PC-3 (cell line): ENCODE measurements at regions not wholly inside any gene's neighbourhood (a gene's known extent, or its start where the extent isn't known, plus 50 kb on each side); places are given as distances from the start of the nearest gene placed in this dataset.

Experiments used
- ATAC-seq: fragments of 200-7000 bp; cut with Tn5 transposase; 2 replicates; pipeline ENCODE4 v1.9.1; 2020; ENCODE audit warnings: mild to moderate bottlenecking, moderate library complexity
- BruUV-seq: library from RNA; stranded (reverse); fragments of 400-500 nt; replicated peaks from 2 replicates; lab custom pipeline; 2021; lab: Mats Ljungman, UMichigan
- CTCF ChIA-PET: fragments of 300-600 bp; sonication (Branson Sonifier 250); formaldehyde crosslinking; loops from one replicate; lab custom pipeline; 2022; ENCODE audit warnings: antibody characterized with exemption; lab: Charles Lee
- POLR2A ChIA-PET: fragments of 300-600 bp; sonication (Branson Sonifier 250); formaldehyde crosslinking; loops from one replicate; lab custom pipeline; 2022; ENCODE audit warnings: antibody characterized with exemption; ENCODE audit not compliant: unreplicated experiment; lab: Charles Lee
- DNase-seq: peaks from one replicate; pipeline ENCODE4 v3.0.0-alpha.2; 2015
- H2AFZ ChIP-seq: fragments of 300-600 bp; sonication (generic); 2 replicates; pipeline ENCODE4 v1.6.0; 2016; ENCODE audit warnings: antibody characterized with exemption, low read length
- H3F3A ChIP-seq: fragments of 300-600 bp; sonication (generic); one replicate; pipeline ENCODE4 v1.6.0; 2017; ENCODE audit warnings: antibody characterized with exemption, low read length, control low read depth, mild to moderate bottlenecking; ENCODE audit not compliant: unreplicated experiment
- H3K27ac ChIP-seq: fragments of 300-600 bp; sonication (generic); 2 replicates; pipeline ENCODE4 v1.5.1; 2016; ENCODE audit warnings: mild to moderate bottlenecking, low read length
- H3K27me3 ChIP-seq: fragments of 300-600 bp; sonication (generic); 2 replicates; pipeline ENCODE4 v1.6.1; 2016; ENCODE audit warnings: low read length, mixed read lengths
- H3K36me3 ChIP-seq: fragments of 300-600 bp; sonication (generic); 2 replicates; pipeline ENCODE4 v1.6.1; 2016; ENCODE audit warnings: low read depth, mixed run types, low read length, mixed read lengths
- H3K4me1 ChIP-seq: fragments of 300-600 bp; sonication (generic); 2 replicates; pipeline ENCODE4 v1.5.1; 2016; ENCODE audit warnings: low read length; ENCODE audit not compliant: insufficient read depth
- H3K4me2 ChIP-seq: fragments of 300-600 bp; sonication (generic); 2 replicates; pipeline ENCODE4 v1.6.0; 2016; ENCODE audit warnings: low read length
- H3K4me3 ChIP-seq: fragments of 300-600 bp; sonication (generic); 2 replicates; pipeline ENCODE4 v1.5.1; 2016; ENCODE audit warnings: mild to moderate bottlenecking, low read length, mixed read lengths
- H3K79me2 ChIP-seq: fragments of 300-600 bp; sonication (generic); 2 replicates; pipeline ENCODE4 v1.6.1; 2017; ENCODE audit warnings: low read length, mixed read lengths
- H3K9ac ChIP-seq: fragments of 300-600 bp; sonication (generic); 2 replicates; pipeline ENCODE4 v1.6.0; 2016; ENCODE audit warnings: mild to moderate bottlenecking, low read length
- H3K9me2 ChIP-seq: fragments of 300-600 bp; sonication (generic); replicated peaks from 2 replicates; pipeline ENCODE4 v1.6.1; 2016; ENCODE audit warnings: mixed run types, low read length, mixed read lengths
- H3K9me3 ChIP-seq: fragments of 300-600 bp; sonication (generic); 2 replicates; pipeline ENCODE4 v1.6.1; 2016; ENCODE audit warnings: low read length, mixed read lengths
- H4K20me1 ChIP-seq: fragments of 300-600 bp; sonication (generic); 2 replicates; pipeline ENCODE4 v1.6.1; 2016; ENCODE audit warnings: low read length, mixed read lengths
- EZH2 ChIP-seq: fragments of 300-600 bp; sonication (generic); IDR thresholded peaks from one replicate; pipeline ENCODE4 v1.6.1; 2017; ENCODE audit warnings: antibody characterized with exemption, mild to moderate bottlenecking, low read length; ENCODE audit not compliant: unreplicated experiment
- EZH2phosphoT487 ChIP-seq: fragments of 300-600 bp; sonication (generic); IDR thresholded peaks from 2 replicates; pipeline ENCODE4 v1.6.1; 2018; ENCODE audit warnings: mild to moderate bottlenecking, antibody characterized with exemption, low read length, borderline replicate concordance
- intact Hi-C: fragments of 100-400 bp; cut with micrococcal nuclease; formaldehyde crosslinking; loops from 2 replicates; pipeline ENCODE4 v1.9.0; 2023
- TF ChIP-seq, protein P1 (sequence below): fragments of 300-600 bp; sonication (generic); conservative IDR thresholded peaks from 2 replicates; pipeline ENCODE4 v1.5.1; 2017; ENCODE audit warnings: antibody characterized with exemption, low read depth, mild to moderate bottlenecking, low read length

DNA sequence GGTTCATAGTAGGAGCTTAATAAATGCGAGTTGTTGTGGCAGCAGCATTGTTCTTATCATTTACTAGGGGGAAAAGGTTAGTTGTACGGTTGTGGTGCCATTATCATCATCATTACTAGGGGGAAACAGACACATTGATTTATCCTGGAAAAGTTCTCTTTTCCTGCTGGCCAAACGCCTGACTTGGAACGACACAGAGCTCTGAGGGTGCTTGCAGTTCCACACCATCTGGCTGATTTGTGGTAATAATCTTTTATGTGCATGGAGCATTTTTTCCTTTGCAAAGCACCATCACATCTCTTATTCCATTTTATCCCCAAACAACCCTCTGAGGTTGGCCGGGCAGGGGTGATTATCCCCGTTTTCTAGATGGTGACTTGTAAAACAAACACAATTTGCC is 219.4 kb downstream of the BUB3 start:
- no peaks in the 10 kb centered on the region for H3K9me2 ChIP-seq
- no peak overlapping the region for H3K27ac ChIP-seq
- H4K20me1 ChIP-seq = no peaks in the 10 kb centered on the region
- ChIA-PET POLR2A (no interaction called here), CTCF (no interaction called here)
- DNase-seq = no peak
- no peaks in the 10 kb centered on the region for H3F3A ChIP-seq
- no TSS peak for BruUV-seq
- H3K79me2 ChIP-seq = no peaks in the 10 kb centered on the region
- H3K4me1 ChIP-seq = peaks cover 18% of the 10 kb centered on the region
- H3K4me3 ChIP-seq = no peak overlapping the region
- H3K9me3 ChIP-seq = no peaks in the 10 kb centered on the region
- H2AFZ ChIP-seq = no peak overlapping the region
- H3K36me3 ChIP-seq = no peaks in the 10 kb centered on the region
- TF ChIP-seq EZH2phosphoT487 = no peak
- no peak for TF ChIP-seq EZH2
- TF ChIP-seq, protein P1, sequence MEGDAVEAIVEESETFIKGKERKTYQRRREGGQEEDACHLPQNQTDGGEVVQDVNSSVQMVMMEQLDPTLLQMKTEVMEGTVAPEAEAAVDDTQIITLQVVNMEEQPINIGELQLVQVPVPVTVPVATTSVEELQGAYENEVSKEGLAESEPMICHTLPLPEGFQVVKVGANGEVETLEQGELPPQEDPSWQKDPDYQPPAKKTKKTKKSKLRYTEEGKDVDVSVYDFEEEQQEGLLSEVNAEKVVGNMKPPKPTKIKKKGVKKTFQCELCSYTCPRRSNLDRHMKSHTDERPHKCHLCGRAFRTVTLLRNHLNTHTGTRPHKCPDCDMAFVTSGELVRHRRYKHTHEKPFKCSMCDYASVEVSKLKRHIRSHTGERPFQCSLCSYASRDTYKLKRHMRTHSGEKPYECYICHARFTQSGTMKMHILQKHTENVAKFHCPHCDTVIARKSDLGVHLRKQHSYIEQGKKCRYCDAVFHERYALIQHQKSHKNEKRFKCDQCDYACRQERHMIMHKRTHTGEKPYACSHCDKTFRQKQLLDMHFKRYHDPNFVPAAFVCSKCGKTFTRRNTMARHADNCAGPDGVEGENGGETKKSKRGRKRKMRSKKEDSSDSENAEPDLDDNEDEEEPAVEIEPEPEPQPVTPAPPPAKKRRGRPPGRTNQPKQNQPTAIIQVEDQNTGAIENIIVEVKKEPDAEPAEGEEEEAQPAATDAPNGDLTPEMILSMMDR = no peak
- no peaks in the 10 kb centered on the region for H3K27me3 ChIP-seq
- no peak overlapping the region for H3K4me2 ChIP-seq
- no peak for ATAC-seq
- no peak overlapping the region for H3K9ac ChIP-seq
- intact Hi-C loops = no loop called here

DNA sequence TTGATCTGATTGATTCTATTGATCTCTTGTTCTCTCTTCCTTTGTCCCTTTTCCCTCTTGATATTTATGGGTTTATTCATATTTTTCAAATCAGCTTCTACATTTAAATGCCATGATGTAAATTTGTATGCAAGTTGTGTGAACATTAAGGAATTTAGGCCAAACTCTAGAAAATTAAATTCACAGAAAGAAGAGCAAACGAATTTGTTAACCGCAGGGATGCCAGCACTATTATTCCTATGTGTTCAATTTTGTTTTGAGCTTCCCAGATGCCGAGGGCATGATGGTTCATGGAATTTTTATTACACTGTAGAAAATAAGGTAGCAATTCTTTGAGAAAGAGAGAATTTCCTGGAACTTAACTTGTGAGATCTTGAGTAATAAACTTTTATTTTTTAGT is 220.9 kb downstream of the BUB3 start:
- TF ChIP-seq EZH2phosphoT487 = no peak
- TF ChIP-seq EZH2 = no peak
- TF ChIP-seq, protein P1 = no peak
- Histone ChIP-seq H2AFZ (no peak overlapping the region), H3F3A (no peaks in the 10 kb centered on the region), H3K27ac (no peak overlapping the region), H4K20me1 (no peaks in the 10 kb centered on the region), H3K79me2 (no peaks in the 10 kb centered on the region), H3K4me3 (no peak overlapping the region), H3K27me3 (no peaks in the 10 kb centered on the region), H3K9me2 (no peaks in the 10 kb centered on the region), H3K36me3 (no peaks in the 10 kb centered on the region), H3K9me3 (no peaks in the 10 kb centered on the region), H3K4me1 (peaks cover 27% of the 10 kb centered on the region), H3K4me2 (no peak overlapping the region), H3K9ac (no peak overlapping the region)
- no TSS peak for BruUV-seq
- ChIA-PET CTCF (no interaction called here), POLR2A (no interaction called here)
- DNase-seq (no peak), ATAC-seq (no peak)
- intact Hi-C loops = loop anchor here (5.0 kb wide), 2 partner anchors 103 to 173 kb away; no protein-coding TSS in a partner anchor

DNA sequence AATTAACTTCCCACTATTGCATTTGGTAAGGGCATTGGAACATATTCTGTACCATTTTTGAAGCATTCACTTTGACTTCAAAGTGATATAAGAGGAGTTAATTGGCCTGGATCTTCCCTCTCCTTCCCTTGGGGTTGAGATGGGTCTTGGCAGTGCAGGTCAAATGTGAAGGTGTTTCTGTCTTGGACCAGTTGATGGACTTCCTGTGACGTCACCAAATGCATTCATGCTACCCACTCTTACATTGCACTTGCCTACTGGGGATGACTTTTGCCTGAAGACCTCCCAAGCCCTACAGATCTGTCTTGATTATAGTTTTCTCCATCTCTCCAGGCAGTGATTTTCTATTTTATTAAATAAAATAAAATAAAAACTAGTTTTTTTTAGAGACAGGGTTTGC is 221.5 kb downstream of the BUB3 start:
- Histone ChIP-seq H3K36me3 (no peaks in the 10 kb centered on the region), H3K9me2 (no peaks in the 10 kb centered on the region), H3K4me1 (peaks cover 28% of the 10 kb centered on the region), H2AFZ (no peak overlapping the region), H3K27ac (no peak overlapping the region), H3K79me2 (no peaks in the 10 kb centered on the region), H3K4me3 (no peak overlapping the region), H3K9ac (no peak overlapping the region), H3K4me2 (no peak overlapping the region), H3K9me3 (no peaks in the 10 kb centered on the region), H4K20me1 (no peaks in the 10 kb centered on the region), H3K27me3 (no peaks in the 10 kb centered on the region), H3F3A (no peaks in the 10 kb centered on the region)
- ATAC-seq (no peak), DNase-seq (no peak)
- CTCF ChIA-PET = no interaction called here
- intact Hi-C loops = loop anchor here (5.0 kb wide), 2 partner anchors 103 to 173 kb away; no protein-coding TSS in a partner anchor
- TF ChIP-seq EZH2 (no peak), EZH2phosphoT487 (no peak)
- TF ChIP-seq, protein P1 = no peak
- BruUV-seq = no TSS peak
- POLR2A ChIA-PET = no interaction called here
